ENCODE measurements at regions not wholly inside any gene's neighbourhood (a gene's known extent, or its start where the extent isn't known, plus 50 kb on each side); places are given as distances from the start of the nearest gene placed in this dataset.

- no peak overlapping the region for H3K4me3 ChIP-seq
- H3K9me3 ChIP-seq (replicated peaks in 1 of 3), result no peaks in the 10 kb centered on the region
- H3K4me1 ChIP-seq (replicated peaks in 1 of 2), result no peaks in the 10 kb centered on the region
- peaks cover 5% of the 10 kb centered on the region for H3K27me3 ChIP-seq
- no peak overlapping the region for H3K27ac ChIP-seq
- intact Hi-C loops (cut with DNase I), result no loop called here
- TF ChIP-seq, protein P1, sequence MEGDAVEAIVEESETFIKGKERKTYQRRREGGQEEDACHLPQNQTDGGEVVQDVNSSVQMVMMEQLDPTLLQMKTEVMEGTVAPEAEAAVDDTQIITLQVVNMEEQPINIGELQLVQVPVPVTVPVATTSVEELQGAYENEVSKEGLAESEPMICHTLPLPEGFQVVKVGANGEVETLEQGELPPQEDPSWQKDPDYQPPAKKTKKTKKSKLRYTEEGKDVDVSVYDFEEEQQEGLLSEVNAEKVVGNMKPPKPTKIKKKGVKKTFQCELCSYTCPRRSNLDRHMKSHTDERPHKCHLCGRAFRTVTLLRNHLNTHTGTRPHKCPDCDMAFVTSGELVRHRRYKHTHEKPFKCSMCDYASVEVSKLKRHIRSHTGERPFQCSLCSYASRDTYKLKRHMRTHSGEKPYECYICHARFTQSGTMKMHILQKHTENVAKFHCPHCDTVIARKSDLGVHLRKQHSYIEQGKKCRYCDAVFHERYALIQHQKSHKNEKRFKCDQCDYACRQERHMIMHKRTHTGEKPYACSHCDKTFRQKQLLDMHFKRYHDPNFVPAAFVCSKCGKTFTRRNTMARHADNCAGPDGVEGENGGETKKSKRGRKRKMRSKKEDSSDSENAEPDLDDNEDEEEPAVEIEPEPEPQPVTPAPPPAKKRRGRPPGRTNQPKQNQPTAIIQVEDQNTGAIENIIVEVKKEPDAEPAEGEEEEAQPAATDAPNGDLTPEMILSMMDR (IDR thresholded peaks at IDR 0.05), result no peak
- no peak for TF ChIP-seq POLR2A (IDR thresholded peaks at IDR 0.05)
- WGBS, 4 donors, result 21 to 31% (median 27%) methylated on average over 1 of the region's 1 CpG; no CpG with 5 or more reads in 1 of the 4 donors
- no peak for DNase-seq
- no peaks in the 10 kb centered on the region for H3K36me3 ChIP-seq (replicated peaks in 1 of 2)
Measured at GRCh38 chrX:99001286-99001685, 1408.8 kb downstream of the PCDH19 start.

DNA sequence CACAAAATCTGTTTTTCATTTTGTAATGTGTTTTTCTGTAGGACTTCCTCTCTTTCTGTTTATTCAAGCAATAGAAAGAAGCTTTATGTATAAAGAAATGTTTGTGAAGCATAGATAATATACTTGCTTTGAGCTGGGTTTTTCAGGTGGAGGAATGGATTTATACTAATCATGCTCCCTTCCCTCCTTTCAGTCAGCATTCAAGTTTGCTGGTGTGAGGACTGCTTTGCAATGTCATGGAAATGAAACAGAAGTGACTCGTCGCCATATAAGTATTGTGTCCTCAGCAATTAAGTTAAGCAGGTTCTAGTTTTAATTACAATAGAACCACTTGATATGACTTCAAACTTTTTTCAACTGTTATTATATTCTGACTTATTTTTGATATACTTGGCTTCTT, 1447.1 kb downstream of the PCDH19 start:
- Histone ChIP-seq H3K27ac (no peak overlapping the region), H3K9me3 (replicated peaks in 1 of 3) (no peaks in the 10 kb centered on the region), H3K27me3 (no peaks in the 10 kb centered on the region), H3K4me3 (no peak overlapping the region), H3K4me1 (replicated peaks in 1 of 2) (no peaks in the 10 kb centered on the region), H3K36me3 (replicated peaks in 1 of 2) (no peaks in the 10 kb centered on the region)
- DNase-seq, result no peak
- WGBS, 4 donors, result 56 to 81% (median 73%) methylated on average over 2 of the region's 2 CpGs
- TF ChIP-seq POLR2A (IDR thresholded peaks at IDR 0.05), result no peak
- TF ChIP-seq, protein P1 (IDR thresholded peaks at IDR 0.05), result no peak
- intact Hi-C loops (cut with DNase I), result no loop called here

DNA sequence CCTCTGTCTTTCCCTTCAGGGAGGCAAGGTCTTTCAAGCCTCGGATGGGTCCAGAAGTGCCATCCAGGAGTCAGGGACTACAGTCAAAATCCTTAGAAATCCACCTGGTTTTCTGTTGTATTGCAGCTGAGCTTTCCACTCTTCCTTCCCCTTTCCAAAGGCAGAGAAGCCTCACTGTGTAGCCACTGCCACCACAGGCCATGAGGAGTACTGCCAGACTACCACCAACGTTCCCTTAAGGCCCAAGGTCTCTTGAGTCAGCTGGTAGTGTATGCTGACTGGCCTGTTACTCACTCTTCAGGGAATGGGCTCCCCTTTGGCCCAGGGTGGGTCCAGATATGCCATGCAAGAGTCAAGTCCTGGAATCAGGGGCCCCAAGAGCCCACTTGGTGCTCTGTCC, 1454.1 kb downstream of the PCDH19 start:
- no peak for DNase-seq
- H3K27me3 ChIP-seq, result no peaks in the 10 kb centered on the region
- 41 to 54% (median 42%) methylated on average over 2 of the region's 2 CpGs; no CpG with 5 or more reads in 1 of the 4 donors for WGBS, 4 donors
- H3K9me3 ChIP-seq (replicated peaks in 1 of 3), result no peaks in the 10 kb centered on the region
- intact Hi-C loops (cut with DNase I), result no loop called here
- no peak overlapping the region for H3K27ac ChIP-seq
- H3K4me3 ChIP-seq, result no peak overlapping the region
- H3K36me3 ChIP-seq (replicated peaks in 1 of 2), result no peaks in the 10 kb centered on the region
- TF ChIP-seq, protein P1 (IDR thresholded peaks at IDR 0.05), result no peak
- no peak for TF ChIP-seq POLR2A (IDR thresholded peaks at IDR 0.05)
- no peaks in the 10 kb centered on the region for H3K4me1 ChIP-seq (replicated peaks in 1 of 2)

DNA sequence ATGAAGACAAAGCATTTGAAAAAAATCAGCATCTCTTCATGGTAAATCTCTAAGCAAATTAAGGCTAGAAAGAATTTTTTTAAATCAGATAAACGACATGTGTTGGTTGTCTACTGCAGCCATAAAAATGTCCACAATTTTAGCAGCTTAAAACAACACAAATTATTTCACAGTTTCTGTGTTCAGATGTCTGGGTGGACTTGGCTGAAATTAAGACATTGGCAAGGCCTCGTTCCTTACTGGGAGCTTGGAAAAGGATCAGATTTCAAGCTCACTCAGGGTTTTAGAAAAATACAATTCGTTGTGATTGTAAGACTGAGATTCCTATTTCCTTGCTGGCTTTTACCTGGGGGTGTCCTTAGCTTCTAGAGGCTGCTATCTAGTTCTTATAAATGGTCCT, 1470.6 kb downstream of the PCDH19 start:
- H3K4me1 ChIP-seq (replicated peaks in 1 of 2), result no peaks in the 10 kb centered on the region
- DNase-seq, result no peak
- H3K27me3 ChIP-seq, result peaks cover 5% of the 10 kb centered on the region
- no peaks in the 10 kb centered on the region for H3K36me3 ChIP-seq (replicated peaks in 1 of 2)
- no peak for TF ChIP-seq POLR2A (IDR thresholded peaks at IDR 0.05)
- TF ChIP-seq, protein P1 (IDR thresholded peaks at IDR 0.05), result no peak
- intact Hi-C loops (cut with DNase I), result no loop called here
- H3K9me3 ChIP-seq (replicated peaks in 1 of 3), result no peaks in the 10 kb centered on the region
- H3K4me3 ChIP-seq, result no peak overlapping the region
- WGBS, 4 donors, result 24 to 33% (median 28%) methylated on average over 3 of the region's 3 CpGs
- no peak overlapping the region for H3K27ac ChIP-seq

All from adrenal gland (tissue), 9 donors.